Adrenal gland (tissue), 9 donors: ENCODE measurements at regions not wholly inside any gene's neighbourhood (a gene's known extent, or its start where the extent isn't known, plus 50 kb on each side); places are given as distances from the start of the nearest gene placed in this dataset.

Experiments used
- DNase-seq, 7 donors: peaks; one replicate each; pipeline ENCODE4 v3.0.0-alpha.2; 2019 to 2020
- H3K27ac ChIP-seq, 5 donors: fragments of 200-600 bp; sonication (generic) in 4 of 5; 1 replicate in 3 of 5; 2 replicates in 2 of 5; pipeline versions ENCODE4 v1.5.1 to v1.8.0; 2016 to 2020; ENCODE audit warnings: mild to moderate bottlenecking in 1 of 5
- H3K27me3 ChIP-seq: fragments of 200-600 bp; 2 replicates; pipeline ENCODE4 v1.8.0; 2021
- H3K36me3 ChIP-seq, 2 donors: fragments of 200-600 bp; replicated peaks in 1 of 2; 1 replicate in 1 of 2; 2 replicates in 1 of 2; pipeline versions ENCODE4 v1.5.1 to v1.8.0; 2018 to 2022
- H3K4me1 ChIP-seq, 2 donors: fragments of 200-600 bp; replicated peaks in 1 of 2; 1 replicate in 1 of 2; 2 replicates in 1 of 2; pipeline versions ENCODE4 v1.5.1 to v1.8.0; 2018 to 2021
- H3K4me3 ChIP-seq, 4 donors: fragments of 200-600 bp; sonication (generic) in 3 of 4; one replicate each; pipeline ENCODE4 v1.5.1; 2016 to 2018
- H3K9me3 ChIP-seq, 3 donors: fragments of 200-600 bp; sonication (generic) in 1 of 3; replicated peaks in 1 of 3; 1 replicate in 2 of 3; 2 replicates in 1 of 3; pipeline versions ENCODE4 v1.5.1 to v1.8.0; 2016 to 2021
- POLR2A ChIP-seq, 2 donors: fragments of 450-650 bp; IDR thresholded peaks; one replicate each; pipeline ENCODE4 v1.6.1; 2017; ENCODE audit warnings: antibody characterized with exemption in 2 of 2, mild to moderate bottlenecking in 2 of 2, moderate library complexity in 1 of 2
- WGBS, 4 donors: extraction: QIAGEN DNeasy Blood & Tissue Kit in 2 of 4; methylation state at CpG; one replicate each; pipeline versions ENCODE4 v1.1.5 to v1.1.7; 2013 to 2017; 5-methylcytosine and 5-hydroxymethylcytosine counted together
- intact Hi-C, 2 donors: fragments of 100-400 bp; cut with DNase I; formaldehyde crosslinking; loops; one replicate each; pipeline versions ENCODE4 v1.14.1 to v1.15.0; 2022 to 2023
- TF ChIP-seq, protein P1 (sequence below), 6 experiments: fragments of 450-650 bp in 4 of 6; fragments of 200-600 bp in 2 of 6; sonication (generic) in 1 of 6; IDR thresholded peaks; 1 replicate in 5 of 6; 2 replicates in 1 of 6; pipeline versions ENCODE4 v1.5.1 to v1.8.0; 2016 to 2021; ENCODE audit warnings: antibody characterized with exemption in 6 of 6, mild to moderate bottlenecking in 2 of 6, moderate library complexity in 1 of 6
- donor health status: healthy with polysubstance abuse.
- donor health status: Bipolar disorder and iron deficiency.
- donor health status: DM: yes; HTN: yes; CAD: no.
- donor health status: DM: no; HTN: no; CAD: no.
- donor health status: DM: no; HTN: no; CAD: no.

DNA sequence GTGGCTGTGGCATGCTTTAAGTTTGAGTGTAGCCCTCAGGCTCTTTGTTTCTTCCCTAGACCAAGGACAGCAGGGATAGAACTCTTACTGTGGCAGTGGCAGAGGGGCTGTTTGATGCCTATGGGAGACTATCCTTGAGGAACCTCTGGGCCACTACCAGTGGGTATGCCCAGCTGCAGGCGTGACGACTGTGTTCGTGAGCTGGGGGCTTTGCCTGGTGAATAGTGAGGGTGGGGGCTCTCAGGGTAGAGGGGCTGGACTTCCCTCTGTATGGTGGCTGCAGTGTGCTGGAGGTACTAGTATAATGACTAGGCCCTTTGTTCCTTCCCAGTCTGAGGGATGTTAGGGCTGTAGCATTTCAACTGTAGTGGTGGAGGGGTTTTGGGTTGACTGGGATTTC lies 1242.0 kb downstream of the KHDRBS2 start:
- Histone ChIP-seq H3K9me3 (no peaks in the 10 kb centered on the region), H3K4me1 (no peaks in the 10 kb centered on the region), H3K27ac (no peak overlapping the region), H3K27me3 (no peaks in the 10 kb centered on the region), H3K4me3 (no peak overlapping the region), H3K36me3 (no peaks in the 10 kb centered on the region)
- DNase-seq: no peak
- WGBS, 4 donors: 83 to 92% (median 86%) methylated on average over 3 of the region's 3 CpGs
- intact Hi-C loops: no loop called here
- TF ChIP-seq, protein P1, sequence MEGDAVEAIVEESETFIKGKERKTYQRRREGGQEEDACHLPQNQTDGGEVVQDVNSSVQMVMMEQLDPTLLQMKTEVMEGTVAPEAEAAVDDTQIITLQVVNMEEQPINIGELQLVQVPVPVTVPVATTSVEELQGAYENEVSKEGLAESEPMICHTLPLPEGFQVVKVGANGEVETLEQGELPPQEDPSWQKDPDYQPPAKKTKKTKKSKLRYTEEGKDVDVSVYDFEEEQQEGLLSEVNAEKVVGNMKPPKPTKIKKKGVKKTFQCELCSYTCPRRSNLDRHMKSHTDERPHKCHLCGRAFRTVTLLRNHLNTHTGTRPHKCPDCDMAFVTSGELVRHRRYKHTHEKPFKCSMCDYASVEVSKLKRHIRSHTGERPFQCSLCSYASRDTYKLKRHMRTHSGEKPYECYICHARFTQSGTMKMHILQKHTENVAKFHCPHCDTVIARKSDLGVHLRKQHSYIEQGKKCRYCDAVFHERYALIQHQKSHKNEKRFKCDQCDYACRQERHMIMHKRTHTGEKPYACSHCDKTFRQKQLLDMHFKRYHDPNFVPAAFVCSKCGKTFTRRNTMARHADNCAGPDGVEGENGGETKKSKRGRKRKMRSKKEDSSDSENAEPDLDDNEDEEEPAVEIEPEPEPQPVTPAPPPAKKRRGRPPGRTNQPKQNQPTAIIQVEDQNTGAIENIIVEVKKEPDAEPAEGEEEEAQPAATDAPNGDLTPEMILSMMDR (IDR thresholded peaks at IDR 0.05): no peak
- TF ChIP-seq POLR2A (IDR thresholded peaks at IDR 0.05): no peak
